SK-N-SH (cell line): ENCODE measurements at regions not wholly inside any gene's neighbourhood (a gene's known extent, or its start where the extent isn't known, plus 50 kb on each side); places are given as distances from the start of the nearest gene placed in this dataset.

Experiments used
- CTCF ChIA-PET: fragments of 300-600, 350-600 bp; formaldehyde crosslinking; extraction: SDS; loops from one replicate; lab custom pipeline; 2021; lab: Yijun Ruan, JAX
- POLR2A ChIA-PET: fragments of 350-600 bp; sonication (Branson Sonifier 250); formaldehyde crosslinking; extraction: SDS; loops from one replicate; lab custom pipeline; 2020; ENCODE audit warnings: antibody characterized with exemption, inconsistent platforms; lab: Yijun Ruan, JAX
- DNase-seq: peaks from one replicate; pipeline ENCODE4 v3.0.0; 2012
- H2AFZ ChIP-seq: fragments of 200-600 bp; sonication (generic); 2 replicates; pipeline ENCODE4 v1.8.1; 2016; ENCODE audit warnings: antibody characterized with exemption, mild to moderate bottlenecking, low read depth
- H3F3A ChIP-seq: fragments of 200-600 bp; sonication (generic); replicated peaks from 2 replicates; pipeline ENCODE3; 2016; ENCODE audit warnings: antibody characterized with exemption, mild to moderate bottlenecking; ENCODE audit not compliant: insufficient read depth
- H3K27ac ChIP-seq, 2 experiments: fragments of 200-500 bp in 1 of 2; fragments of 200-600 bp in 1 of 2; sonication (Bioruptor generic) in 1 of 2; sonication (generic), shearing (Covaris generic) in 1 of 2; 2 replicates each; pipeline versions ENCODE4 v1.5.1 to v1.6.1; 2014 to 2016; ENCODE audit warnings: low read depth in 2 of 2, inconsistent platforms in 1 of 2, low read length in 1 of 2, mild to moderate bottlenecking in 1 of 2, mixed read lengths in 1 of 2
- H3K27me3 ChIP-seq: fragments of 200-600 bp; sonication (generic), shearing (Covaris generic); 2 replicates; pipeline ENCODE4 v1.6.1; 2016; ENCODE audit warnings: mixed run types; ENCODE audit not compliant: insufficient read depth
- H3K36me3 ChIP-seq, 2 experiments: fragments of 200-500 bp in 1 of 2; fragments of 200-600 bp in 1 of 2; sonication (Bioruptor generic) in 1 of 2; sonication (generic) in 1 of 2; replicated peaks in 1 of 2; 2 replicates each; pipeline versions ENCODE3 to v1.5.1; 2014 to 2016; ENCODE audit warnings: low read length in 1 of 2, mild to moderate bottlenecking in 1 of 2; ENCODE audit not compliant: insufficient read depth in 2 of 2, control insufficient read depth in 1 of 2
- H3K4me1 ChIP-seq, 2 experiments: fragments of 200-500 bp in 1 of 2; fragments of 200-600 bp in 1 of 2; sonication (Bioruptor generic) in 1 of 2; sonication (generic), shearing (Covaris generic) in 1 of 2; 2 replicates each; pipeline versions ENCODE4 v1.5.1 to v1.6.1; 2014 to 2016; ENCODE audit warnings: low read depth in 1 of 2, low read length in 1 of 2, mixed run types in 1 of 2; ENCODE audit not compliant: insufficient read depth in 2 of 2, control insufficient read depth in 1 of 2
- H3K4me2 ChIP-seq: fragments of 200-600 bp; sonication (generic), shearing (Covaris generic); 2 replicates; pipeline ENCODE4 v1.6.1; 2017; ENCODE audit warnings: mixed run types
- H3K4me3 ChIP-seq, 2 experiments: fragments of 200-500 bp in 1 of 2; fragments of 200-600 bp in 1 of 2; sonication (Bioruptor generic) in 1 of 2; sonication (generic), shearing (Covaris generic) in 1 of 2; 2 replicates each; pipeline versions ENCODE4 v1.5.1 to v1.8.1; 2014 to 2016; ENCODE audit warnings: low read depth in 2 of 2, inconsistent platforms in 1 of 2, low read length in 1 of 2, mild to moderate bottlenecking in 1 of 2, mixed read lengths in 1 of 2, moderate library complexity in 1 of 2
- H3K79me2 ChIP-seq: fragments of 200-600 bp; sonication (generic); 2 replicates; pipeline ENCODE4 v1.8.1; 2017; ENCODE audit warnings: mild to moderate bottlenecking; ENCODE audit not compliant: insufficient read depth
- H3K9ac ChIP-seq: fragments of 200-600 bp; sonication (generic); 2 replicates; pipeline ENCODE4 v1.6.1; 2017; ENCODE audit warnings: mixed run types
- H3K9me2 ChIP-seq: fragments of 200-600 bp; sonication (generic); 2 replicates; pipeline ENCODE4 v1.6.1; 2017; ENCODE audit warnings: mixed run types
- H3K9me3 ChIP-seq: fragments of 200-600 bp; sonication (generic); 2 replicates; pipeline ENCODE4 v1.6.1; 2017; ENCODE audit warnings: mixed run types, mild to moderate bottlenecking, moderate library complexity
- H4K20me1 ChIP-seq: fragments of 200-600 bp; sonication (generic); 2 replicates; pipeline ENCODE4 v1.6.1; 2017; ENCODE audit warnings: mild to moderate bottlenecking, mixed run types; ENCODE audit not compliant: insufficient read depth
- CTCF ChIP-seq: fragments of 200-600 bp; sonication (generic); IDR thresholded peaks from 2 replicates; pipeline ENCODE4 v1.6.1; 2017; ENCODE audit warnings: antibody characterized with exemption, mild to moderate bottlenecking, moderate library complexity
- EZH2phosphoT487 ChIP-seq: fragments of 200-600 bp; sonication (generic); IDR thresholded peaks from 2 replicates; pipeline ENCODE4 v1.6.1; 2017; ENCODE audit warnings: low read depth, mixed run types, mild to moderate bottlenecking, antibody characterized with exemption, moderate library complexity, borderline replicate concordance
- PBX3 ChIP-seq: IDR thresholded peaks from 2 replicates; pipeline ENCODE4; 2012
- POLR2AphosphoS5 ChIP-seq: IDR thresholded peaks from 2 replicates; pipeline ENCODE4 v1.6.1; 2012; ENCODE audit warnings: low read depth, low read length
- REST ChIP-seq: IDR thresholded peaks from 2 replicates; pipeline ENCODE4 v1.6.1; 2012; ENCODE audit warnings: mild to moderate bottlenecking, low read depth, low read length, moderate library complexity
- TCF12 ChIP-seq: IDR thresholded peaks from 2 replicates; pipeline ENCODE4 v1.4.0; 2012
- USF2 ChIP-seq: fragments of 150-350 bp; IDR thresholded peaks from 2 replicates; pipeline ENCODE4 v1.6.1; 2017; ENCODE audit warnings: antibody characterized with exemption, low read length, low read depth, borderline replicate concordance
- WGBS: methylation state at CpG from one replicate; pipeline ENCODE4 v1.1.6; 2017; ENCODE audit warnings: low lambda C conversion rate; 5-methylcytosine and 5-hydroxymethylcytosine counted together

- TF ChIP-seq REST (no peak), USF2 (no peak)
Measured at GRCh38 chrX:125439194-125439849, 119.7 kb downstream of the TEX13C start (continued).

GRCh38 chrX:125444659-125445058 lies 125.0 kb downstream of the TEX13C start:
- no peak overlapping the region for H3K4me3 ChIP-seq
- no peak overlapping the region for H3K27ac ChIP-seq
- POLR2A ChIA-PET: no interaction called here
- no peaks in the 10 kb centered on the region for H3F3A ChIP-seq
- H4K20me1 ChIP-seq: no peaks in the 10 kb centered on the region
- DNase-seq: no peak
- CTCF ChIA-PET: no interaction called here
- 7% methylated on average over 1 of the region's 1 CpG for WGBS
- no peak overlapping the region for H3K4me2 ChIP-seq
- TF ChIP-seq POLR2AphosphoS5: no peak
- no peak for TF ChIP-seq EZH2phosphoT487
- no peak for TF ChIP-seq CTCF
- no peak for TF ChIP-seq TCF12
- no peak for TF ChIP-seq PBX3
- TF ChIP-seq, all 33 proteins: peak for 0
- Histone ChIP-seq H3K79me2 (no peaks in the 10 kb centered on the region), H3K9me2 (no peaks in the 10 kb centered on the region), H3K9ac (no peak overlapping the region), H3K4me1 (no peaks in the 10 kb centered on the region), H3K36me3 (no peaks in the 10 kb centered on the region), H3K27me3 (no peaks in the 10 kb centered on the region), H2AFZ (no peak overlapping the region), H3K9me3 (no peaks in the 10 kb centered on the region)
